Fibroblast of villous mesenchyme (primary cell): ENCODE measurements at regions not wholly inside any gene's neighbourhood (a gene's known extent, or its start where the extent isn't known, plus 50 kb on each side); places are given as distances from the start of the nearest gene placed in this dataset.
"Not testable (repeated sequence)": the region's sequence is repeated elsewhere in the genome, so short reads cannot be mapped to it uniquely, and the experiment has no call there.

Source experiments
- DNase-seq: peaks from one replicate; pipeline ENCODE4 v3.0.0-alpha.2; 2010; ENCODE audit warnings: low read depth
- H3K4me3 ChIP-seq: 2 replicates; pipeline ENCODE4 v1.5.1; 2011; ENCODE audit warnings: low read depth, mild to moderate bottlenecking, low read length
- TF ChIP-seq, protein P1 (sequence below): IDR thresholded peaks from 2 replicates; pipeline ENCODE4 v1.5.1; 2012; ENCODE audit warnings: low read depth, mild to moderate bottlenecking, low read length; ENCODE audit not compliant: insufficient read depth

DNA sequence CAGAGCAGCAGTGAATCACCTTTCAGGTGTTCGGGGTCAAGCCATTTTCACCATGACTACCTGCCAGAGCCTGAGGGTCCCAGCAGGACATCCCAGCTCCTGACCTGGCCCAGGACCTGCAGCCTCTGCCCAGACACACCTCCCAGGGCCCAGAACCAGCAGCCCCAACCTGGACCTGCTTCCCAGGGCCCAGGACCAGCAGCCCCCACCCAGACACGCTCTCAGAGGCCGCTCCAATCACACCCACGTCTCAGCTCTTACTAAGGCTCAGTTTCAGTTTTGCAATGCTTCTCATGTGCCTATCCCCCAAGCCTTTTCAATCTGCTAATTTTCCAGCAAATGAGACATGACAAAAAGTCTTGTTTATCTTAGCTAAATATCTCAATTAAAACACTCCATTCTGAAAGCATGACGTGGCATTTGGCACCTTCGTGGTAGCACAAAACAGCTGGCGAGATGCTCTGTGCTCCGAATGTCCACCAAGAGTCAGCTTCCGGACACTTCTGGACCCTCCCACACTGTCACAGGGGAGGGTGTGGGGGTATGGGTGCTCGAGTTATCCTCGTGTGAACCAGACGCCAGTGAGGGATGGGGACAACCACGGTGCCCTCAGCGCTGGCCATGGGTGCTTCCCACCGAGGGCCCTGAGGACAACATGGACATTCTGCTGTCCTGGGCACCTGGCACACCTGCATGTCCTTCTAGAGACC is 253.2 kb downstream of the DLL1 start:
- peak; percentile 87 for DNase-seq
- TF ChIP-seq, protein P1, sequence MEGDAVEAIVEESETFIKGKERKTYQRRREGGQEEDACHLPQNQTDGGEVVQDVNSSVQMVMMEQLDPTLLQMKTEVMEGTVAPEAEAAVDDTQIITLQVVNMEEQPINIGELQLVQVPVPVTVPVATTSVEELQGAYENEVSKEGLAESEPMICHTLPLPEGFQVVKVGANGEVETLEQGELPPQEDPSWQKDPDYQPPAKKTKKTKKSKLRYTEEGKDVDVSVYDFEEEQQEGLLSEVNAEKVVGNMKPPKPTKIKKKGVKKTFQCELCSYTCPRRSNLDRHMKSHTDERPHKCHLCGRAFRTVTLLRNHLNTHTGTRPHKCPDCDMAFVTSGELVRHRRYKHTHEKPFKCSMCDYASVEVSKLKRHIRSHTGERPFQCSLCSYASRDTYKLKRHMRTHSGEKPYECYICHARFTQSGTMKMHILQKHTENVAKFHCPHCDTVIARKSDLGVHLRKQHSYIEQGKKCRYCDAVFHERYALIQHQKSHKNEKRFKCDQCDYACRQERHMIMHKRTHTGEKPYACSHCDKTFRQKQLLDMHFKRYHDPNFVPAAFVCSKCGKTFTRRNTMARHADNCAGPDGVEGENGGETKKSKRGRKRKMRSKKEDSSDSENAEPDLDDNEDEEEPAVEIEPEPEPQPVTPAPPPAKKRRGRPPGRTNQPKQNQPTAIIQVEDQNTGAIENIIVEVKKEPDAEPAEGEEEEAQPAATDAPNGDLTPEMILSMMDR, result no peak
- peak overlapping the region; percentile 12 for H3K4me3 ChIP-seq

DNA sequence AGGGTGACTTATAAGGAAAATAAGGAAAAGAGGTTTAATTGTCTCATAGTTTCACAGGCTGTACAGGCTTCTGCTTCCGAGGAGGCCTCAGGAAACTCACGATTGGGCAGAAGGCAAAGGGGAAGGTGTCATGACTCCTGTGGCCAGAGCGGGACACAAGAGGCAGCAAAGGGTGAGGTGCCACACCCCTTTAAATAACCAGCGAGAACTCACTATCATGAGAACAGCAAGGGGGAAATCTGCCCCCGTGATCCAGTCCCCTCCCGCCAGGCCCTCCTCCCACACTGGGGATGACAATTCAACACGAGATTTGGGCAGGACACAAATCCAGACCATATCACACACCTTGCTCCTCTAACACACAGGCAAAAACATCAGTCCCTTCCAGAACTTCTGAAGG is 254.0 kb downstream of the DLL1 start:
- no peak overlapping the region for H3K4me3 ChIP-seq
- TF ChIP-seq, protein P1, result no peak
- DNase-seq, result no peak

DNA sequence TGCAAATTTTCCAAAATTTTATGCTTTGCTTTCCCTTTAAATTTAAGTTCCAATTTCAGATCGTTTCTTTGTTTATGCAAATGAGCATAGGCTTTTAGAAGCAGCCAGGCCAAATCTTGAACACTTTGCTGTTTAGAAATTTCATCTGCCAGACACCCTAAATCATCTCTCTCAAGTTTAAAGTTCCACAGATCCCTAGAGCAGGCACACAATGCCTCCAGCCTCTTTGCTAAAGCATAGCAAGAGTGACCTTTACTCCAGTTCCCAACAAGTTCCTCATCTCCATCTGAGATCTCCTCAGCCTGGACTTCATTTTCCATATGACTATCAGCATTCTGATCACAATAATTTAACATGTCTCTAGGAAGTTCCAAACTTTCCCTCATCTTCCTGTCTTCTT is 254.5 kb downstream of the DLL1 start:
- not testable (repeated sequence) for H3K4me3 ChIP-seq
- DNase-seq, result peak; percentile 57

DNA sequence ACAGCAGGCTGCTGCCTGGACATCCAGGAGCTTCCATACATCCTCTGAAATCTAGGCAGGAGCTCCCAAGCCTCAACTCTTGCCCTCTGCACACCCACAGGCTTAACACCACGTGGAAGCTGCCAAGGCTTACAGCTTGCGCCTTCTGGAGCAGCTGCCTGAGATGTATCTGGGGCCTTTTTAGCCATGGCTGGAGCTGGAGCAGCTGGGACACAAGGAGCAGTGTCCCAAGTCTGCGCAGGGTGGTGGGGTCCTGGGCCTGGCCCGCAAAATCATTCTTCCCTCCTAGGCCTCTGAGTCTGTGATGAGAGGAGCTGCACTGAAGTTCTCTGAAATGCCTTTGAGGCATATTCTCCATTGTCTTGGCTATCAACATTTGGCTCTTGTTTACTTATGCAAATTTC is 255.0 kb downstream of the DLL1 start:
- TF ChIP-seq, protein P1, result no peak
- no peak overlapping the region for H3K4me3 ChIP-seq
- DNase-seq, result no peak

DNA sequence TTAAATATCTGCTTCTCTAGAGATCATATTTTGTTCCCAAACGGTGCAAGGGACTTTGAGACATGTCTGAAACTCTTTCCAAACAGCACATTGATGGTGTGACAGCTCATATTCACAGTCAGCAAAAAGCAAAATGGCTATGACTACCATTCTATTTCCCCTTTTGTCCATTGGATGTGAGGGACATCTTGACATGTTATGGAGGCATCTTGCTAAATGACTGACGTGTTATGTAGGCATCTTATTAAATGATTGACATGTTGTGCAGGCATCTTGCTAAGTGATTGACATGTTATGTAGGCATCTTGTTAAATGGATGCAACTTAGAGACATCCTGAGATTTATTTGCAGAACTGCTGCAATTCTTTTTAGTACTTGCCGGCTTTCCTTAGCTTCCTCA is 255.8 kb downstream of the DLL1 start:
- no peak for DNase-seq
- TF ChIP-seq, protein P1, result no peak
- H3K4me3 ChIP-seq, result no peak overlapping the region

DNA sequence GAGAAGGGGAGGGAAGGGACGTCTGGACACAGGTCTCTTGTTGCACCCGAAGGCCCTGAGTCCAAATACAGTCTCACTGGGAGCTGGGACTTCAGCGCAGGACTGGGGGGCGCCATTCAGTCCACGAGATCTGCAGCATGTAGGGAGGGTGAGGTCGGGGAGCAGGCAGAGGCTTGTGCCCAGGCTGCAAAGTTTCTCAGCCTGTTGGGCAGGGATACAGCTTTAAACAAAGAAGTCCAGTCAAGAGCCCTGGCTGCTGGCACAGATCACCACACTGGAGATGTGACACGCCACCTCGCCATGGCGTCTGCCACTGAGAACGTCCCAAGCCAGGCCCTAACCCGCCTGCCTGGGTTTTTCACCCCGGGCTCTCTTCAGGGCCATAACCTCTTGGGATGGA is 256.6 kb downstream of the DLL1 start:
- TF ChIP-seq, protein P1, result no peak
- DNase-seq, result no peak
- H3K4me3 ChIP-seq, result no peak overlapping the region

DNA sequence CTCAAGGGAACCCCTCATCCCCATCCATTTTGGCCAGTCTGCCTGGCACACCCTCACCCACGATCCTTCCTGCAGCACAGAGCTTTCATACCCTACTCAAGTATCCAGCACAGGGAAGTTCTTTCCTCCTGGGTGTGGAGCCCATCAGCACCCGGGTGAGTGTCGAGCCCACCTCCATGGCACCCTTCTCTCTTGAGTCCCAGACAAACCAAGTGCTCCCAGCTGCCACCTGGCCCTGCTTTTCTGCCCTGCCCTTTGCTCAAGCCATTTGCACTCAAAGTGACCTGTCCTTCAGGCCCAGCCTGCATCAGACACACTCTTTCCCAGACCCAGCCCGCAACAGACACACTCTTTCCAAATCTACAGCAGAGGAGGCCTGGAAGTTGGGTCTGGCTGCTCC is 257.2 kb downstream of the DLL1 start:
- TF ChIP-seq, protein P1, result no peak
- H3K4me3 ChIP-seq, result no peak overlapping the region
- no peak for DNase-seq
